H1 (cell line): ENCODE measurements at regions not wholly inside any gene's neighbourhood (a gene's known extent, or its start where the extent isn't known, plus 50 kb on each side); places are given as distances from the start of the nearest gene placed in this dataset.

Experiments used
- CTCF ChIA-PET: fragments of 300-600 bp; sonication (Branson Sonifier 250); formaldehyde crosslinking; loops from one replicate; lab custom pipeline; 2021; ENCODE audit not compliant: partially characterized antibody; lab: Charles Lee
- POLR2A ChIA-PET: fragments of 300-600 bp; sonication (Branson Sonifier 250); formaldehyde crosslinking; loops from one replicate; lab custom pipeline; 2021; ENCODE audit warnings: inconsistent platforms; ENCODE audit not compliant: partially characterized antibody; lab: Charles Lee
- DNase-seq, 2 experiments: peaks; one replicate each; pipeline versions ENCODE4 v3.0.0 to v3.0.0-alpha.2; 2010 to 2022; ENCODE audit warnings: low spot score in 2 of 2, low read depth in 1 of 2, mixed read lengths in 1 of 2
- FAIRE-seq: peaks from 2 replicates; lab custom pipeline; 2011; peaks lifted over from hg19 to GRCh38; lab: Jason Lieb, UNC
- H2AFZ ChIP-seq: 2 replicates; pipeline ENCODE4 v1.8.1; 2012; ENCODE audit warnings: low read length, inconsistent platforms
- H2AK5ac ChIP-seq: 2 replicates; pipeline ENCODE4 v1.6.1; 2013; ENCODE audit warnings: low read depth, low read length
- H2BK120ac ChIP-seq: replicated peaks from 2 replicates; pipeline ENCODE3; 2013; ENCODE audit warnings: low read depth, low read length, inconsistent platforms
- H2BK12ac ChIP-seq: 2 replicates; pipeline ENCODE4 v1.6.1; 2013; ENCODE audit warnings: low read depth, low read length
- H2BK15ac ChIP-seq: 2 replicates; pipeline ENCODE4 v1.6.1; 2013; ENCODE audit warnings: low read length
- H2BK20ac ChIP-seq: 2 replicates; pipeline ENCODE4 v1.6.1; 2013; ENCODE audit warnings: low read length
- H2BK5ac ChIP-seq: 2 replicates; pipeline ENCODE4 v1.6.1; 2013; ENCODE audit warnings: low read depth, low read length
- H3K14ac ChIP-seq: 2 replicates; pipeline ENCODE4 v1.6.1; 2013; ENCODE audit warnings: inconsistent platforms; ENCODE audit not compliant: insufficient read length
- H3K18ac ChIP-seq: 2 replicates; pipeline ENCODE4 v1.6.1; 2013; ENCODE audit warnings: low read length; ENCODE audit errors: extremely low read depth
- H3K23ac ChIP-seq: 2 replicates; pipeline ENCODE4 v1.6.1; 2013; ENCODE audit warnings: inconsistent platforms; ENCODE audit not compliant: insufficient read length
- H3K23me2 ChIP-seq: 2 replicates; pipeline ENCODE4 v1.6.1; 2013; ENCODE audit warnings: low read depth, low read length
- H3K27ac ChIP-seq: 2 replicates; pipeline ENCODE4 v1.6.1; 2011; ENCODE audit warnings: low read depth, low read length, inconsistent platforms
- H3K27me3 ChIP-seq, 4 experiments: replicated peaks in 1 of 4; 1 replicate in 1 of 4; 2 replicates in 3 of 4; pipeline versions ENCODE4 v1.6.1 to v1.8.1; 2011 to 2013; ENCODE audit warnings: low read length in 3 of 4, mild to moderate bottlenecking in 3 of 4, inconsistent platforms in 2 of 4, mixed read lengths in 2 of 4, moderate library complexity in 1 of 4; ENCODE audit not compliant: control insufficient read depth in 3 of 4, insufficient read depth in 3 of 4; ENCODE audit errors: extremely low read depth in 1 of 4
- H3K36me3 ChIP-seq, 4 experiments: 2 replicates each; pipeline versions ENCODE4 v1.6.1 to v1.8.1; 2011 to 2013; ENCODE audit warnings: mild to moderate bottlenecking in 4 of 4, low read length in 3 of 4, moderate library complexity in 2 of 4, control low read depth in 1 of 4, inconsistent platforms in 1 of 4; ENCODE audit not compliant: insufficient read depth in 4 of 4, control insufficient read depth in 2 of 4
- H3K4ac ChIP-seq: replicated peaks from 2 replicates; pipeline ENCODE3; 2013; ENCODE audit warnings: low read length, low read depth, mixed read lengths, inconsistent platforms; ENCODE audit not compliant: insufficient read length
- H3K4me1 ChIP-seq, 4 experiments: replicated peaks in 1 of 4; 1 replicate in 1 of 4; 2 replicates in 3 of 4; pipeline versions ENCODE4 v1.6.1 to v1.8.1; 2011 to 2013; ENCODE audit warnings: low read length in 3 of 4, inconsistent platforms in 2 of 4, mixed read lengths in 1 of 4; ENCODE audit not compliant: insufficient read depth in 4 of 4, control insufficient read depth in 3 of 4
- H3K4me2 ChIP-seq, 2 experiments: 2 replicates each; pipeline versions ENCODE4 v1.6.1 to v1.8.1; 2011 to 2013; ENCODE audit warnings: low read depth in 2 of 2, low read length in 2 of 2, control low read depth in 1 of 2, inconsistent platforms in 1 of 2, mild to moderate bottlenecking in 1 of 2; ENCODE audit not compliant: insufficient read depth in 1 of 2
- H3K4me3 ChIP-seq, 4 experiments: fragments of 200-600, 300-600 bp in 1 of 4; sonication (generic), shearing (Covaris generic), sonication (Bioruptor Twin) in 1 of 4; 2 replicates each; pipeline versions ENCODE4 v1.5.1 to v1.8.1; 2011 to 2016; ENCODE audit warnings: low read length in 4 of 4, low read depth in 3 of 4, control low read depth in 2 of 4, inconsistent platforms in 2 of 4, mild to moderate bottlenecking in 2 of 4, mixed read lengths in 1 of 4, moderate library complexity in 1 of 4; ENCODE audit not compliant: insufficient read depth in 2 of 4; ENCODE audit errors: extremely low read depth in 1 of 4
- H3K56ac ChIP-seq: replicated peaks from 2 replicates; pipeline ENCODE3; 2013; ENCODE audit warnings: low read depth, mild to moderate bottlenecking, mixed read lengths, low read length, inconsistent platforms; ENCODE audit not compliant: insufficient read length
- H3K79me1 ChIP-seq: 2 replicates; pipeline ENCODE4 v1.6.1; 2013; ENCODE audit warnings: low read depth, low read length, control low read depth
- H3K79me2 ChIP-seq, 2 experiments: 2 replicates each; pipeline versions ENCODE4 v1.6.1 to v1.8.1; 2012 to 2013; ENCODE audit warnings: low read length in 2 of 2, mild to moderate bottlenecking in 2 of 2, inconsistent platforms in 1 of 2; ENCODE audit not compliant: insufficient read depth in 2 of 2, control insufficient read depth in 1 of 2
- H3K9ac ChIP-seq, 4 experiments: replicated peaks in 1 of 4; 1 replicate in 1 of 4; 2 replicates in 3 of 4; pipeline versions ENCODE4 v1.6.1 to v1.8.1; 2011 to 2013; ENCODE audit warnings: low read depth in 3 of 4, low read length in 3 of 4, control low read depth in 2 of 4, mild to moderate bottlenecking in 2 of 4, moderate library complexity in 2 of 4, inconsistent platforms in 1 of 4; ENCODE audit errors: extremely low read depth in 1 of 4
- H3K9me3 ChIP-seq, 2 experiments: 2 replicates each; pipeline versions ENCODE4 v1.6.1 to v1.8.1; 2012 to 2013; ENCODE audit warnings: mild to moderate bottlenecking in 2 of 2, moderate library complexity in 2 of 2, control low read depth in 1 of 2, inconsistent platforms in 1 of 2, low read depth in 1 of 2, low read length in 1 of 2, mixed read lengths in 1 of 2; ENCODE audit not compliant: insufficient read depth in 2 of 2
- H4K20me1 ChIP-seq, 2 experiments: replicated peaks in 1 of 2; 2 replicates each; pipeline versions ENCODE3 to v1.8.1; 2011 to 2013; ENCODE audit warnings: inconsistent platforms in 2 of 2, low read length in 2 of 2, mild to moderate bottlenecking in 1 of 2; ENCODE audit not compliant: insufficient read depth in 2 of 2, control insufficient read depth in 1 of 2
- H4K5ac ChIP-seq: 2 replicates; pipeline ENCODE4 v1.6.1; 2013; ENCODE audit warnings: low read length, low read depth, mixed read lengths, inconsistent platforms; ENCODE audit not compliant: insufficient read length
- H4K8ac ChIP-seq: 2 replicates; pipeline ENCODE4 v1.8.0; 2013; ENCODE audit warnings: mild to moderate bottlenecking, moderate library complexity, low read length, inconsistent platforms; ENCODE audit not compliant: insufficient read depth; ENCODE audit errors: extremely low read depth
- H4K91ac ChIP-seq: replicated peaks from 2 replicates; pipeline ENCODE3; 2013; ENCODE audit warnings: low read length, mixed read lengths, inconsistent platforms; ENCODE audit not compliant: insufficient read length
- CTBP2 ChIP-seq: IDR thresholded peaks from 2 replicates; pipeline ENCODE4 v1.7.0; 2011; ENCODE audit warnings: borderline replicate concordance, mild to moderate bottlenecking, moderate library complexity, mixed read lengths, low read length; ENCODE audit not compliant: insufficient read depth, insufficient read length
- FOSL1 ChIP-seq: IDR thresholded peaks from 2 replicates; pipeline ENCODE4 v1.6.1; 2011; ENCODE audit warnings: mild to moderate bottlenecking, low read depth, low read length, moderate library complexity; ENCODE audit not compliant: insufficient read depth
- JUND ChIP-seq: IDR thresholded peaks from 2 replicates; pipeline ENCODE4 v1.6.1; 2011; ENCODE audit warnings: mild to moderate bottlenecking, improper control_type of control experiment, low read length
- KDM4A ChIP-seq: IDR thresholded peaks from one replicate; pipeline ENCODE4 v1.7.1; 2012; ENCODE audit warnings: low read depth, mild to moderate bottlenecking, moderate library complexity, low read length, inconsistent platforms; ENCODE audit not compliant: severe bottlenecking
- KDM5A ChIP-seq: fragments of 200-600 bp; IDR thresholded peaks from 2 replicates; pipeline ENCODE4 v1.7.1; 2012; ENCODE audit warnings: mild to moderate bottlenecking, low read length, inconsistent platforms, mixed read lengths
- NANOG ChIP-seq: IDR thresholded peaks from 2 replicates; pipeline ENCODE4 v1.6.1; 2011; ENCODE audit warnings: low read length, low read depth, mild to moderate bottlenecking, inconsistent platforms; ENCODE audit not compliant: insufficient read depth, poor library complexity, severe bottlenecking
- NRF1 ChIP-seq: IDR thresholded peaks from 2 replicates; pipeline ENCODE4 v1.6.1; 2011; ENCODE audit warnings: mild to moderate bottlenecking, low read depth, low read length, improper control_type of control experiment
- SIN3A ChIP-seq, 2 experiments: IDR thresholded peaks in 1 of 2; conservative IDR thresholded peaks in 1 of 2; 2 replicates each; pipeline ENCODE4 v1.6.1; 2011 to 2012; ENCODE audit warnings: low read length in 2 of 2, improper control_type of control experiment in 1 of 2, low read depth in 1 of 2, mild to moderate bottlenecking in 1 of 2
- SIRT6 ChIP-seq: IDR thresholded peaks from one replicate; pipeline ENCODE4 v1.7.1; 2012; ENCODE audit warnings: low read length, inconsistent platforms
- SIX5 ChIP-seq: IDR thresholded peaks from 2 replicates; pipeline ENCODE4 v1.6.1; 2011; ENCODE audit warnings: mild to moderate bottlenecking, low read depth, low read length
- SUZ12 ChIP-seq: fragments of 200-600 bp; sonication (generic); IDR thresholded peaks from 2 replicates; pipeline ENCODE4 v1.6.1; 2012; ENCODE audit warnings: mild to moderate bottlenecking, inconsistent platforms, low read length, moderate library complexity, mixed read lengths
- TAF1 ChIP-seq: IDR thresholded peaks from 2 replicates; pipeline ENCODE4 v1.6.1; 2011; ENCODE audit warnings: mild to moderate bottlenecking, low read depth, low read length
- WGBS, 2 experiments: shearing (Covaris generic) in 1 of 2; methylation state at CpG; one replicate each; pipeline versions ENCODE4 v1.1.6 to v1.1.7; 2013 to 2015; ENCODE audit warnings: low lambda C conversion rate in 2 of 2, mixed read lengths in 2 of 2, inconsistent platforms in 1 of 2, low coverage in 1 of 2, missing lambda C conversion rate in 1 of 2; ENCODE audit not compliant: insufficient replicate concordance in 2 of 2, insufficient coverage in 1 of 2, insufficient read length in 1 of 2; ENCODE audit errors: extremely low coverage in 1 of 2, missing lambda C conversion rate in 1 of 2; 5-methylcytosine and 5-hydroxymethylcytosine counted together
- TF ChIP-seq, protein P1 (sequence below): IDR thresholded peaks from 2 replicates; pipeline ENCODE4 v1.6.1; 2012; ENCODE audit warnings: inconsistent platforms
- TF ChIP-seq, protein P2 (sequence below): IDR thresholded peaks from 2 replicates; pipeline ENCODE4 v1.6.1; 2011; ENCODE audit warnings: low read length, improper control_type of control experiment

GRCh38 chr3:106190296-106190695 lies 321.5 kb upstream of the CBLB start:
- CTCF ChIA-PET = no interaction called here
- WGBS, 2 experiments = 94% methylated on average over 2 of the region's 2 CpGs; no CpG with 5 or more reads in 1 of the 2 experiments
- no peak overlapping the region for H4K5ac ChIP-seq
- no peak overlapping the region for H3K4ac ChIP-seq
- H3K23ac ChIP-seq = no peak overlapping the region
- no peaks in the 10 kb centered on the region for H3K36me3 ChIP-seq
- no peak overlapping the region for H2BK20ac ChIP-seq
- H3K18ac ChIP-seq = no peak overlapping the region
- H2BK12ac ChIP-seq = no peak overlapping the region
- H3K4me3 ChIP-seq = no peak overlapping the region
- no peak overlapping the region for H3K4me2 ChIP-seq
- no peaks in the 10 kb centered on the region for H4K20me1 ChIP-seq
- no peak overlapping the region for H3K14ac ChIP-seq
- H3K23me2 ChIP-seq = no peaks in the 10 kb centered on the region
- H3K56ac ChIP-seq = no peak overlapping the region
- H3K27ac ChIP-seq = no peak overlapping the region
- no peaks in the 10 kb centered on the region for H3K79me1 ChIP-seq
- H4K8ac ChIP-seq = no peak overlapping the region
- no peak overlapping the region for H2BK15ac ChIP-seq
- H4K91ac ChIP-seq = no peak overlapping the region
- H3K4me1 ChIP-seq = no peaks in the 10 kb centered on the region
- no peaks in the 10 kb centered on the region for H3K27me3 ChIP-seq
- DNase-seq = no peak
- H3K9ac ChIP-seq = no peak overlapping the region
- no peak overlapping the region for H2BK5ac ChIP-seq
- H2BK120ac ChIP-seq = no peak overlapping the region
- H3K9me3 ChIP-seq = no peaks in the 10 kb centered on the region
- H3K79me2 ChIP-seq = no peaks in the 10 kb centered on the region
- POLR2A ChIA-PET = no interaction called here
- H2AFZ ChIP-seq = no peak overlapping the region
- no peak for FAIRE-seq
- no peak overlapping the region for H2AK5ac ChIP-seq
- TF ChIP-seq KDM5A (no peak), FOSL1 (no peak), CTBP2 (no peak), NRF1 (no peak), TAF1 (no peak), SUZ12 (no peak), SIRT6 (no peak), KDM4A (no peak), JUND (no peak), SIN3A (conservative IDR thresholded peaks at IDR 0.05 in 1 of 2, IDR thresholded peaks at IDR 0.05 in 1 of 2; ENCODE audit: low read depth in 1 of 2, low read length in 2 of 2) (no peak), SIX5 (no peak), NANOG (no peak)
- TF ChIP-seq, protein P1, sequence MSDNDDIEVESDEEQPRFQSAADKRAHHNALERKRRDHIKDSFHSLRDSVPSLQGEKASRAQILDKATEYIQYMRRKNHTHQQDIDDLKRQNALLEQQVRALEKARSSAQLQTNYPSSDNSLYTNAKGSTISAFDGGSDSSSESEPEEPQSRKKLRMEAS = no peak
- TF ChIP-seq, protein P2, sequence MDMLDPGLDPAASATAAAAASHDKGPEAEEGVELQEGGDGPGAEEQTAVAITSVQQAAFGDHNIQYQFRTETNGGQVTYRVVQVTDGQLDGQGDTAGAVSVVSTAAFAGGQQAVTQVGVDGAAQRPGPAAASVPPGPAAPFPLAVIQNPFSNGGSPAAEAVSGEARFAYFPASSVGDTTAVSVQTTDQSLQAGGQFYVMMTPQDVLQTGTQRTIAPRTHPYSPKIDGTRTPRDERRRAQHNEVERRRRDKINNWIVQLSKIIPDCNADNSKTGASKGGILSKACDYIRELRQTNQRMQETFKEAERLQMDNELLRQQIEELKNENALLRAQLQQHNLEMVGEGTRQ = no peak
